MM.1S (cell line): ENCODE measurements at regions not wholly inside any gene's neighbourhood (a gene's known extent, or its start where the extent isn't known, plus 50 kb on each side); places are given as distances from the start of the nearest gene placed in this dataset.

Experiments
- EZH2 ChIP-seq: fragments of 300-600 bp; sonication (generic); optimal IDR thresholded peaks from 2 replicates; pipeline ENCODE3; 2017; ENCODE audit warnings: low read depth, mild to moderate bottlenecking, antibody characterized with exemption, low read length, mixed read lengths
- TF ChIP-seq, protein P1 (sequence below): fragments of 300-600 bp; sonication (generic); IDR thresholded peaks from 2 replicates; pipeline ENCODE4 v1.5.1; 2016; ENCODE audit warnings: antibody characterized with exemption, low read length, mixed read lengths

GRCh38 chr12:124625867-124626675 is 58.7 kb upstream of the NCOR2 start:
- TF ChIP-seq, protein P1, sequence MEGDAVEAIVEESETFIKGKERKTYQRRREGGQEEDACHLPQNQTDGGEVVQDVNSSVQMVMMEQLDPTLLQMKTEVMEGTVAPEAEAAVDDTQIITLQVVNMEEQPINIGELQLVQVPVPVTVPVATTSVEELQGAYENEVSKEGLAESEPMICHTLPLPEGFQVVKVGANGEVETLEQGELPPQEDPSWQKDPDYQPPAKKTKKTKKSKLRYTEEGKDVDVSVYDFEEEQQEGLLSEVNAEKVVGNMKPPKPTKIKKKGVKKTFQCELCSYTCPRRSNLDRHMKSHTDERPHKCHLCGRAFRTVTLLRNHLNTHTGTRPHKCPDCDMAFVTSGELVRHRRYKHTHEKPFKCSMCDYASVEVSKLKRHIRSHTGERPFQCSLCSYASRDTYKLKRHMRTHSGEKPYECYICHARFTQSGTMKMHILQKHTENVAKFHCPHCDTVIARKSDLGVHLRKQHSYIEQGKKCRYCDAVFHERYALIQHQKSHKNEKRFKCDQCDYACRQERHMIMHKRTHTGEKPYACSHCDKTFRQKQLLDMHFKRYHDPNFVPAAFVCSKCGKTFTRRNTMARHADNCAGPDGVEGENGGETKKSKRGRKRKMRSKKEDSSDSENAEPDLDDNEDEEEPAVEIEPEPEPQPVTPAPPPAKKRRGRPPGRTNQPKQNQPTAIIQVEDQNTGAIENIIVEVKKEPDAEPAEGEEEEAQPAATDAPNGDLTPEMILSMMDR: no peak
- TF ChIP-seq EZH2: no peak
